GM13976 (cell line): ENCODE measurements at regions not wholly inside any gene's neighbourhood (a gene's known extent, or its start where the extent isn't known, plus 50 kb on each side); places are given as distances from the start of the nearest gene placed in this dataset.

Experiments used
- DNase-seq: peaks from one replicate; pipeline ENCODE4 v3.0.0; 2012; ENCODE audit warnings: low spot score
- in situ Hi-C: fragments of 300-500 bp; cut with MboI; formaldehyde crosslinking; loops from one replicate; pipeline ENCODE4 v1.12.0; 2022; ENCODE audit warnings: low sequenced_read_pairs, mixed read lengths, inconsistent platforms; ENCODE audit not compliant: unreplicated experiment
- TF ChIP-seq, protein P1 (sequence below): IDR thresholded peaks from 2 replicates; pipeline ENCODE4 v1.5.1; 2012; ENCODE audit warnings: borderline replicate concordance, mild to moderate bottlenecking; ENCODE audit not compliant: insufficient read depth; ENCODE audit errors: extremely low read depth, missing control alignments, control extremely low read depth

DNA sequence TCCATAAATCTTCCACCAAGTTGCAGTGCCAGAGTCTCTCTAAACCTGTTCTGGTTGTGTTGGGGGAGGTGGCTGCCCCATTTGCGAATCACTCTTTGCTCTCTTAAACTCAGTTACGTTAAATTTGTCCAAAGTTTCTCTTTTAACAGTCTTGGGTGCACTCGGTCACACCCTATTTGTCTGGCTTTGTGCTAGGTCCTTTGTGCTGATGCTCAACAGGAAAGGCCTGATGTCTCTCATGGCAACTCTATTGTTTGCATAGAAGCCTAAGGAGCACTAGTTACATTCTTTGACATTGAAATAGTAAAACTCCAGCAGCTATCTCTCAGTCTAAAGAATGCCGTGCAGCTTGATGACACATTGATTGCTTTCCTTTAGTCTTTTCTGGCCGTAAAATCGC is 105.1 kb downstream of the TRMT11 start:
- TF ChIP-seq, protein P1, sequence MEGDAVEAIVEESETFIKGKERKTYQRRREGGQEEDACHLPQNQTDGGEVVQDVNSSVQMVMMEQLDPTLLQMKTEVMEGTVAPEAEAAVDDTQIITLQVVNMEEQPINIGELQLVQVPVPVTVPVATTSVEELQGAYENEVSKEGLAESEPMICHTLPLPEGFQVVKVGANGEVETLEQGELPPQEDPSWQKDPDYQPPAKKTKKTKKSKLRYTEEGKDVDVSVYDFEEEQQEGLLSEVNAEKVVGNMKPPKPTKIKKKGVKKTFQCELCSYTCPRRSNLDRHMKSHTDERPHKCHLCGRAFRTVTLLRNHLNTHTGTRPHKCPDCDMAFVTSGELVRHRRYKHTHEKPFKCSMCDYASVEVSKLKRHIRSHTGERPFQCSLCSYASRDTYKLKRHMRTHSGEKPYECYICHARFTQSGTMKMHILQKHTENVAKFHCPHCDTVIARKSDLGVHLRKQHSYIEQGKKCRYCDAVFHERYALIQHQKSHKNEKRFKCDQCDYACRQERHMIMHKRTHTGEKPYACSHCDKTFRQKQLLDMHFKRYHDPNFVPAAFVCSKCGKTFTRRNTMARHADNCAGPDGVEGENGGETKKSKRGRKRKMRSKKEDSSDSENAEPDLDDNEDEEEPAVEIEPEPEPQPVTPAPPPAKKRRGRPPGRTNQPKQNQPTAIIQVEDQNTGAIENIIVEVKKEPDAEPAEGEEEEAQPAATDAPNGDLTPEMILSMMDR = no peak
- in situ Hi-C loops = no loop called here
- no peak for DNase-seq

DNA sequence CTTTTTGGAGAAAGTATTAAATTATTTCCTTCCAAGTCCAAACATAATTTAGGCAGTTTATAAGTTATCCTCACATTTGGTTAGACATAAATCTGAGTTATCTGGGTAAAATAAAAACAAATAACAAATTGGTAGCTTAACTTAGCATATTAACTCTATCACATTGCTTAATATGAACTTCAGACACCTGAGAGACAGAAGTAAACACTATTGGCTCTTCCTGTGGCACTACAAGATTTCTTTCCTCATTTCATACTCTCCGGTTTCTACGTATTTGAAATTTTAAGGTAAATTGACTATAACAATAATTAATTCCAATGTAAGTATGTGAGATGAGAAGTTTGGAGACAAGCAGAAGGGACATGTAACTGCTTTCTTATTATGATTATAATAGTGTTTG is 106.8 kb downstream of the TRMT11 start:
- DNase-seq = no peak
- in situ Hi-C loops = no loop called here
- TF ChIP-seq, protein P1 = no peak

DNA sequence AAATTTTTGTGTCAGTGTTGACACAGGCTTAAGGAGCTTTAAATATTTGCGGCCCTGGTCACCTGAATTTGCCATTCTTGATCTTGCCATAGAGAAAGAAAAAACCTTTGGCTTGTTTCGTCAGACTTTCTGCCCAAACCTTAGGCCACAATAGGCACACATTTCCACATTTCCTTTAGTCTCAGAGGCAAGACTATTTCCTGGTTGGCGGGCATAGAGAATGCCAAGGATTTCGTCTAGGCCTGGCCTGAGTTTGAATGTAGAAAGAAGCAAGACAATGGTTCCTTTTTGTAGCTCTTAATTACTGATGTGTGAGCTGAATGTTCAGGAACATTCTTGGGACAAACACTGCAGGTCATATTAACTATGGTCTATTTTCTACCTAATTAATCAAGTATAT is 108.1 kb downstream of the TRMT11 start:
- in situ Hi-C loops = no loop called here
- DNase-seq = no peak
- TF ChIP-seq, protein P1 = no peak

DNA sequence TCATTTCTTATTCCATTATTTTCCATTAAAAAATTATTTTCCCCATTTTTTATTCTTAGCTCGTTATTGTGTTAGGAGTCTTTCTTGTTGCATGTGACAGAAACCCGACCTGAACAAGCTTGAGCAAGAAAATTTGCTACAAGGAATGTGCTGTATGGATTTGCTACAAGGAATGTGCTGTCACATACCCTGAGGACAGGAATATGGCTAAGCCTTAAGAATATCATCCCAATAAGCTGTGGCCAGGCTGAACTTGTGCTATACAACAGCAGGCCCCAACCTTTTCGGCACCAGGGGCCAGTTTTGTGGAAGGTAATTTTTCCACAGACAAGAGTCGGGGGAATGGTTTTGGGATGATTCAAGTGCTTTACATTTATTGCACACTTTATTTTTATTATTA is 114.0 kb downstream of the TRMT11 start:
- in situ Hi-C loops = no loop called here
- DNase-seq = no peak

DNA sequence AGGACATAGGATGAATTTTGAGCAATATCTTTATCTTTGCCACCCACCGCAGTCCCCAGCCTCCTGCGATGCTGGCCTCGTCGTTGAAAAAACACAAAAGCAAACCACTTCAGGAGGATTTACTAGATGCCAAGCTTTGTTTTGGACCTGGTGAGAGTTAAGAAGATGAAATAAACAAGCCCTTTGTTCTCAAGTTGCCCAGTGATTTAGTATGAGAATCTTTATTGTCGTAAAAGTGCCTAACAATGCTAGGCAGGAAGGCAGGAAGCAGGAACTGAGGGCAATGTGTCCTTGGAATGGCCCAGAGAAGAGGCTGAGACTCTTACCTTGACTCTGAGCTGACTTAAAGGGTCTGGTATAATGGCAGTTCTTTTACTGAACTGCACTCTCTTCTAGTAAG is 116.0 kb downstream of the TRMT11 start:
- DNase-seq = no peak
- TF ChIP-seq, protein P1 = no peak
- in situ Hi-C loops = no loop called here

More for the DNA sequence above, 114.0 kb downstream of the TRMT11 start:
- TF ChIP-seq, protein P1 = no peak

DNA sequence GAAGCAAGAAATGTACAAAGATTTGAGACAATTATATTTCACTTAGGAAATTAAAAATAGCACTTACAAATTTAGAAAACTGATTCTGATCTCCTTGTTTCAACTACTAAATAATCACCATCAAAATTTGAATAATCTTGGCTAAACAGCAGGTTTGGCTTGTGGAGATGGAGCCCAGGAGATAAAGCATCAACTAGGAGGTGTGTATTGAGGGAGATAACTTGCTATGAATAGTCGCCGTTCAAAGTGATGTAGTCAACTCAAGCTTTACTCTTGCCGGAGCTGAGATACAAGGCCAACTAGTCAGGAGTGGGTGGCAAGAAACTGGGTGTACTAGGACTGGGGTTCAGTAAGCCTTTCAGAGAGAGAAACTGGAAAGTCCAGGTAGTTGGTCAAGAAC is 117.7 kb downstream of the TRMT11 start:
- TF ChIP-seq, protein P1 = no peak
- no peak for DNase-seq
- in situ Hi-C loops = no loop called here
